MM.1S (cell line): ENCODE measurements at regions not wholly inside any gene's neighbourhood (a gene's known extent, or its start where the extent isn't known, plus 50 kb on each side); places are given as distances from the start of the nearest gene placed in this dataset.

Experiments
- CTCF ChIP-seq: fragments of 300-600 bp; sonication (generic); IDR thresholded peaks from 2 replicates; pipeline ENCODE4 v1.5.1; 2016; ENCODE audit warnings: antibody characterized with exemption, low read length, mixed read lengths
- EZH2 ChIP-seq: fragments of 300-600 bp; sonication (generic); optimal IDR thresholded peaks from 2 replicates; pipeline ENCODE3; 2017; ENCODE audit warnings: low read depth, mild to moderate bottlenecking, antibody characterized with exemption, low read length, mixed read lengths
- EZH2phosphoT487 ChIP-seq: fragments of 300-600 bp; sonication (generic); IDR thresholded peaks from 2 replicates; pipeline ENCODE4 v1.6.1; 2018; ENCODE audit warnings: antibody characterized with exemption, low read length

- TF ChIP-seq CTCF (no peak), EZH2 (no peak), EZH2phosphoT487 (no peak)
Observed at GRCh38 chr14:29149798-29150197, 383.2 kb downstream of the FOXG1 start.
